HG03159 (cell line): ENCODE measurements at regions not wholly inside any gene's neighbourhood (a gene's known extent, or its start where the extent isn't known, plus 50 kb on each side); places are given as distances from the start of the nearest gene placed in this dataset.

Experiments
- ATAC-seq: cut with Tn5 transposase; IDR thresholded peaks from one replicate; pipeline ENCODE4 v1.9.1; 2021; ENCODE audit warnings: mild to moderate bottlenecking, moderate library complexity; ENCODE audit not compliant: unreplicated experiment

- ATAC-seq, result no peak
Measured at GRCh38 chr3:190252080-190252479, 70.2 kb downstream of the CLDN1 start.

DNA sequence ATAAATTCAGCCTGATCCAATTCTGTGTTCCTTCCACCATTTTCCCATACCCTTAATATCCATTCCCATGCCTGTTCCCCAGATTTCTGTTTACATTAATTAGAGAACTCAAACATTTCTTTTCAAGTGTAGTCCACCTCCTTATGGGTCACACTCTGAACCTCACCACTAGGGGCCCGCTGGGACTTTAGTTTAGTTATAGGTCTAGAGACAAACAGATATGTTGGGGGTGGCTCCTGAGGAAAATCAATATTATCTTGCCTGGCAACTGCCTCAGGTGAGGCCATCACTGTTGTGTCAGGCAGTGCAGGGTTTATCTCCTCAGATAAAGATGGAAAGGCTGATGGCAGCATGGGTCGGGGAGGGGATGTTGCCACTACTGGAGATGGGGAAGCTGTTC, 72.8 kb downstream of the CLDN1 start:
- ATAC-seq, result no peak

- ATAC-seq, result no peak
Measured at GRCh38 chr3:190242147-190242546, 80.1 kb downstream of the CLDN1 start.

DNA sequence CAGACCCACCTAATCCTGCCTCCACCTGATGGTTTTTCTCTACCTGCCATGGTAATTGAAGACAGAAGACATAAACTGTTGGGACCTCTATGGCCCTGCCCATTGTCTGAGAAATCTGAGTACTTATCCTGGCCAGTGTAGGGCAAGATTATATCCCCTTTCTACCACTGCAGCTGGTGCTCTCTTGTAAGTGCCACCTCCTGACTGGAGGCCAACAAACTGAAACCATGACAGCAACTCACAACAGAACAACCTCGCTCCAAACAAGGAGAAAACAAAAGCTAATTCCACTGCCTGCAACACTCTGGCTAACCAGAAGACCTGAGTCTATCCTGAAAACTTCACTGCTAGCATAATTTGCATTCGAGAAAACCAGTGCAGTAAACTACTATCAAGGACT, 82.9 kb downstream of the CLDN1 start:
- no peak for ATAC-seq

DNA sequence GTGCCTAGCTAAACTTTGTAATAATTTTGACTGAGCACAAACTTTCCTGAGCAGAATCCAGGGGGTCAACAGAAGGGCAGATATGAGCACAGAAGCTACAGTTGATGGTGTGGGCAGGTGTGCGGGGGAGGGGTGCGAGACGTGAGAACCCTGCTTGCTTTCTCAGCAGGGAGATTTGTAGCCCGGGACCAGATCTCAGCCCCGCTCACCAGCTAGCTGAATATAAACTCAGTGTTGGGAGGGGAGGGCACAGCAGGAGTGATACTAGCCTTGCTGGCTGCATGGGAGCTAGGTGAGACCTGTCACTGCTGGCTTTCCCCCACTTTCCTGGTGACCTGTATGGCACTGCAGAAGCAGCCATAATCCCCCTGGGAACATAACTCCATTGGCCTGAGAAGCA, 83.4 kb downstream of the CLDN1 start:
- ATAC-seq, result no peak

- no peak for ATAC-seq
Measured at GRCh38 chr3:190234621-190235020, 87.6 kb downstream of the CLDN1 start.

DNA sequence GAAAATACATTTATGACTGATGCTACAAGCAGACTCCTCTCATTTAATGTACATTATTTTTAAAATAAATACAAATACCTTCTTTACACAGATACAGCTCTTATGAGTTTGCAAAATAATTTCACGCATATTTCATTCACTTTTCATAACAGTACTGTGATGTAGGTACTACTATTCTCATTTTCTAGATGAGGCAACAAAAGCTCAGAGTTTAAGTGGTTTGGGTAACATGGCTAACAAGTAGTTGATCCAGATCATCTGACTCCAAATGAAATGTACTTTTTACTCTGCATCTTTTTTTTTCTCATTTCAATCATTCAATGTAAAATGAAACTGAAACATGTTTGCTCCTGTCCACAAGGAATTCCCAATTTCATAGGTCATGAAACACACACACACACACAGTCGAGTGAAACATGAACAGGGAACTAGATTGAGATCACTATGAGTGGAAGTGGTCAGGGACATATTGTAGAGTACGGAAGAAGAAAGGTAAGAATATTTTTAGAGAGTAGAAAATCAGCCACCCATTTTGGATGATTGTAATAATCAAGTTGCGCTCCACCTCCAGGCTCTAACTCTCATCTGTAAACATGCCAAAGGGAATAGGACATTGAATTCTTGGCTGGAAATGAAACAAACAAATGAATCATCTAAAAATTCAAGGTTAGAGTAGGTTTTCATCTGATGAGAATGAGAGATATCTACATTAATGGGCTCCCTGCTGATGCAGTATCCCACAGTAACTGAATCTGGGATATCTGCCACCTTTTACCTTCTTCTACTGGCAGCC, 92.4 kb downstream of the CLDN1 start:
- ATAC-seq, result no peak

DNA sequence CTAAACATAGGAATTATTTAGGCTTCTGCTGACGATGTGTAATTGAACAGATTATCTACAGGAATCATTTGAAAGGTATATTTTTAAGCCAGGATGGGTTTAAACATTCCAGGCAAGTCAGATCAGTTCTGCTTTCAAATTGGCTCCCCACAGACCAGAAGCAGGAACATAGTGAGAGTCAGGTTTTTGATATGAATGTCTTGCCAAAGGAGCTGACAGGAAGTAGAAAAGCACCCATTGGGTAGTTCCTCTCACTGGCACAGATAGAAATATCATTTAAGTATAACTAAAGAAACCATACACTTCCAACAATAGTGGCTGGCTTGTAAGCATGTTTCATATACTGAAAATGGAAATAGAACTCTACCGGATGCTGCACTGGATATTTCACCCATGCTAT, 95.2 kb downstream of the CLDN1 start:
- no peak for ATAC-seq

DNA sequence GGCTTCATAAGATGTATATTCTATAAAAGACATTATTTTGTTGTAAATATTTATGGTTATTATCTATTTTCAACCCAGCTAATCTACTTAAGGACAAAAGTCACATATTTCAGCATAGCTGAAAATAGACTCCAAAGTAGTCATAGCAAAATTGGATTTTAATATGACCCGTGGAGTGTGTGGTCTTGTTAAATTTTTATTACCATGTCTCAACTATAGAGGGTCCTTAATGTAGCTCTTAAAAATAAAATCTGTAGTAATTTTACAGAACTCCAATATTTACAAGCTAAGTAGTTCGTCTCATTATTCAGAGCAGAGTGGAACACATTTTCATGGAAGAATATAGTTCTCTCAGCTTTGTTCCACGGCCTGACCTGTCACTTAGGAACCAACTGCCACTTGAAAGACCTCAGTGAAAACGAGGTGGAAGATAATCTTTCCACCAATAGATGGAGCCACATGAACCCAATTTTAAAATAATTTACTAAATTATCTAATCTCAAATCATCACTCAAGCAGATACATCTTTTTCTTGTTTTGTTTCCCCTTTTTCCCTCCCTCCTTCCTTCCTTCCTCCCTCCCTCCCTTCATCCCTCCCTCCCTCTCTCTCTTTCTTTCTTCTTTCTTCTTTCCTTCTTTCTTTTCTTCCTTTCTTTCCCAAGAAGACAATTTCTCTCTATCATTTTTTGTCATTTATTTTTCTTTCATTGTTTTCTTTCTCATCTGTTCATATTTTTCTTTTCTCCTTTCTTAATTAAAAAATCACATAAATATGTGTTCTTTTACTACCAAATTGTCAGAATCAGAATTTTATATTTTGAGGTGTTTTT, 97.2 kb downstream of the CLDN1 start:
- no peak for ATAC-seq

- no peak for ATAC-seq
Measured at GRCh38 chr3:190224456-190224855, 97.8 kb downstream of the CLDN1 start.

- no peak for ATAC-seq
Measured at GRCh38 chr3:190222916-190223315, 99.3 kb downstream of the CLDN1 start.

DNA sequence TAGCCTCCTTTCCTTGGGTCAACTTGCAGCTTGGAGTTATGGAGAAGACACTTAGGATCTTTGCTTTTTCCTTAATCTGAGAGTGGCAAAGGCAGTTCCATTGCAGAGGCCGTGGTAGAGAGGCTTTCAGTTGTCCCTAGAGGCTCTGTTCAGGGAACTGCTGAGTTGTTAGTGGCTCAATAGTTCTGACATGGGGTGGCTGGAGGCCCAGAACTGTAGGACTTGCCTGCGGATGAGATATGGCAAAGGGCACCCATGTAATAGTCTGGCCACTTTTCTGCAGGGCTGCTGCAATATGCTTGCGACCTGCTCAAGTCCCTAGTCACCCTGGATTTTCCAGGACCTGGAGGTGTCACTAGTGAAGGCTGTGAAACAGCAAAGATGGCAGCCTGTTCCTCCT, 99.9 kb downstream of the CLDN1 start:
- ATAC-seq, result no peak

- ATAC-seq, result no peak
Measured at GRCh38 chr3:190220362-190220761, 99.7 kb upstream of the P3H2 start.

GRCh38 chr3:190217081-190217480, 96.4 kb upstream of the P3H2 start:
- ATAC-seq, result no peak

DNA sequence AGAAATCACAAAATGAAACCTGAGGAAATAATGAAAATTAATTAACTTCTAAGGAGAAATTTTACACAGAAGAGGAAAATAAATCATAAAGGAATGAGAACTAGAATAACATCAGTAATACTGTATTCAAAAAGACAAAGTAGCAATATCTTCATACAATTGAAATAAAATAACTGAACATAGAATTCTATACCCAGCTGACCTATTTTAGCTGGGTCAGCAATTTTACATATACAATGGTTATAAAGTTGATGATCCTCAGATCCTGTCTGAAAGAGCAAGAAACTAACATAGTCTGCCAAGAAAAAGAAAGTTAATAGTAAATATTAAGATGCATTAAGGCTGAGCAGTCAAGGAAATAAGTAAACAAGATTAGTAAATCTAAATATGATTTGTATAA, 93.0 kb upstream of the P3H2 start:
- no peak for ATAC-seq

DNA sequence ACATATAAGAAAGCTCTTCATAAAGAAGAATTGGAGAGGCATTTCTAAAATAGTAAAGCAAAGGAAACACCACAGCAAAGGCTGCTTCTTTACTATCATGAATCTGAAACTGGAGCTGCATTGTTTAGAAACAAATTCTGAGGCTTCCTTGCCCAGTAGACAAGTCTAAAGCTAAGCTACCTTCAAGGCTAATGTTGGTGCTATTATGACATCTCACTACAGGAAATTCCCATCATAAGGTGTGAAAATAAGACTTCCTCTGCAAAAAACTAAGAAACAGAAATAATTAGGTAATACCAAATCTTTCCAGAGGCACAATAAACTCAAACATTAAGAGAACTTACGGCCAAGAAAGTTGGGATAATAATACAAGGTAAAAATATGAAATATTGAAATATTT, 89.9 kb upstream of the P3H2 start:
- ATAC-seq, result no peak

- no peak for ATAC-seq
Measured at GRCh38 chr3:190209533-190209932, 88.8 kb upstream of the P3H2 start.

DNA sequence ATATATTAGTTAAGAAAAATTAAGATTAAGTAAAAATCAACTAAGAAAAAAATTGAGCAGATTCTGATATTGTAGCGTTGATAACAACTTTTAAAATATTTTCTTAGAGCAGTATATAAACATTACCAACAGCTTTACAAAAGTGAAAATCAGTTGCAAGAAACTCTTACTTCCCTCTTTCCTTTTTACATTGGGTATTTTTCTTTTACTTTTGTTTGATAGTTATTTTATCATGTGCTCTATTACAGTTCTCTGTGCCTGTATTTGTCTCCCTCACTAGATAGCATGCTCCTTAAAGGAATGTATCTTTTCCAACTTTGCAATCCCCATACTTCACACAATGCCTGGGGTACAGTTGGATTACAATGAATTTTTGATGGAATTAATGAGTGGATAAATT, 87.5 kb upstream of the P3H2 start:
- ATAC-seq, result no peak

GRCh38 chr3:190205739-190206138, 85.0 kb upstream of the P3H2 start:
- ATAC-seq, result peak; percentile 82

DNA sequence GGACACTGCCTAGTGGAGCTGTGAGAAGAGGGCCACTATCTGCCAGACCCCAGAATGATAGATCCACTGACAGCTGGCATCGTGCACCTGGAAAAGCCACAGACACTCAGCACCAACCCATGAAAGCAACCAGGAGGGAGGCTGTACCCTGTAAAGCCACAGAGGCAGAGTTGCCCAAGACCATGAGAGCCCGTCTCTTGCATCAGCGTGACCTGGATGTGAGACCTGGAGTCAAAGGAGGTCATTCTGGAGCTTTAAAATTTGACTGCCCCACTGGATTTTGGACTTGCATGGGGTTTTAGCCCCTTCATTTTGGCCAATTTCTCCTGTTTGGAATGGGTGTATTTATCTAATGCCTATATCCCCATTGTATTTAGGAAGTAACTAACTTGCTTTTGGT, 83.5 kb upstream of the P3H2 start:
- ATAC-seq, result no peak

GRCh38 chr3:190197346-190197763, 76.7 kb upstream of the P3H2 start:
- ATAC-seq, result no peak

DNA sequence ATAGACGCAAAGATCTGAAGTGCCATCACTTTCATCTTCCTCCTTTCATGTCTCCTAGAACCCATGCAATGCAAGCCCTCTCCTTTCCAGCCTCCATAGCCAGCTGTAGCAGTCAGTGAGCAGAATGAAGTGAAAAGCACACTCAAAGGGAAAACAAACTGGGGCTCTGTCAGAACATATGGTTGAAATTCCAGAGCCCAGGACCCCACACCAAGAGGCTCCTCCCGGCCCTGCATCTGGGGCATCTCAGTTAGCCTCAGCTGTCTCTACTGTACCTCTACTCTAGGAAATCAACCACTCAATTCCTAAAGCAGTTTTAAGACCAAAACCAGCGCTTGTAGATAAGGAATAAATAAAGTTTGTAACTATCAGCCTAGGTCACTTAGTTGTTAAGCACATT, 73.8 kb upstream of the P3H2 start:
- no peak for ATAC-seq
